ENCODE measurements at regions not wholly inside any gene's neighbourhood (a gene's known extent, or its start where the extent isn't known, plus 50 kb on each side); places are given as distances from the start of the nearest gene placed in this dataset.
"Not testable (repeated sequence)": the region's sequence is repeated elsewhere in the genome, so short reads cannot be mapped to it uniquely, and the experiment has no call there.

- intact Hi-C loops (cut with DNase I): no loop called here
- no peak for DNase-seq (ENCODE audit: low spot score)
Measured at GRCh38 chr14:45651890-45652289, 398.9 kb upstream of the MIS18BP1 start.

- DNase-seq (ENCODE audit: low spot score): no peak
- intact Hi-C loops (cut with DNase I): no loop called here
Measured at GRCh38 chr14:45650754-45651153, 397.8 kb upstream of the MIS18BP1 start.

GRCh38 chr14:45649051-45649450 is 396.0 kb upstream of the MIS18BP1 start:
- intact Hi-C loops (cut with DNase I): no loop called here
- no peak for DNase-seq (ENCODE audit: low spot score)

- intact Hi-C loops (cut with DNase I): no loop called here
Measured at GRCh38 chr14:45641541-45641940, 388.5 kb upstream of the MIS18BP1 start.

GRCh38 chr14:45634651-45635441 is 381.8 kb upstream of the MIS18BP1 start:
- intact Hi-C loops (cut with DNase I): not testable (repeated sequence)
- peak; percentile 67 for DNase-seq (ENCODE audit: low spot score)

More at GRCh38 chr14:45641541-45641940, 388.5 kb upstream of the MIS18BP1 start:
- DNase-seq (ENCODE audit: low spot score): no peak

GRCh38 chr14:45633220-45633984 is 380.4 kb upstream of the MIS18BP1 start:
- intact Hi-C loops (cut with DNase I): no loop called here
- DNase-seq (ENCODE audit: low spot score): no peak

- no peak for DNase-seq (ENCODE audit: low spot score)
- intact Hi-C loops (cut with DNase I): no loop called here
Measured at GRCh38 chr14:45621731-45622130, 368.7 kb upstream of the MIS18BP1 start.

- intact Hi-C loops (cut with DNase I): no loop called here
- no peak for DNase-seq (ENCODE audit: low spot score)
Measured at GRCh38 chr14:45619831-45620230, 366.8 kb upstream of the MIS18BP1 start.

GRCh38 chr14:45610318-45610717 is 357.3 kb upstream of the MIS18BP1 start:
- intact Hi-C loops (cut with DNase I): no loop called here
- DNase-seq (ENCODE audit: low spot score): no peak

GRCh38 chr14:45587142-45587541 is 334.1 kb upstream of the MIS18BP1 start:
- DNase-seq (ENCODE audit: low spot score): no peak
- intact Hi-C loops (cut with DNase I): loop anchor here in 1 of 2 donors (10.0 kb wide), 1 partner anchor 1682 kb away; no protein-coding TSS in a partner anchor

- DNase-seq (ENCODE audit: low spot score): no peak
- intact Hi-C loops (cut with DNase I): no loop called here
Measured at GRCh38 chr14:45559626-45560025, 306.6 kb upstream of the MIS18BP1 start.

- no peak for DNase-seq (ENCODE audit: low spot score)
- intact Hi-C loops (cut with DNase I): no loop called here
Measured at GRCh38 chr14:45558183-45558582, 305.2 kb upstream of the MIS18BP1 start.

- DNase-seq (ENCODE audit: low spot score): no peak
- intact Hi-C loops (cut with DNase I): no loop called here
Measured at GRCh38 chr14:45553981-45554380, 301.0 kb upstream of the MIS18BP1 start.

- DNase-seq (ENCODE audit: low spot score); intact Hi-C loops (cut with DNase I): not testable (repeated sequence)
Measured at GRCh38 chr14:45551240-45551820, 298.3 kb upstream of the MIS18BP1 start.

- intact Hi-C loops (cut with DNase I): no loop called here
- DNase-seq (ENCODE audit: low spot score): no peak
Measured at GRCh38 chr14:45531022-45531421, 278.0 kb upstream of the MIS18BP1 start.

GRCh38 chr14:45526715-45527549 is 273.9 kb upstream of the MIS18BP1 start:
- DNase-seq (ENCODE audit: low spot score): peak; percentile 55
- intact Hi-C loops (cut with DNase I): no loop called here

GRCh38 chr14:45519766-45520165 is 266.8 kb upstream of the MIS18BP1 start:
- intact Hi-C loops (cut with DNase I): no loop called here
- DNase-seq (ENCODE audit: low spot score): no peak

GRCh38 chr14:45492876-45493275 is 239.9 kb upstream of the MIS18BP1 start:
- intact Hi-C loops (cut with DNase I): no loop called here
- DNase-seq (ENCODE audit: low spot score): no peak

- DNase-seq (ENCODE audit: low spot score): no peak
- intact Hi-C loops (cut with DNase I): no loop called here
Measured at GRCh38 chr14:45491914-45492313, 238.9 kb upstream of the MIS18BP1 start.
